Upper lobe of right lung (tissue), 1 donor: ENCODE measurements at regions not wholly inside any gene's neighbourhood (a gene's known extent, or its start where the extent isn't known, plus 50 kb on each side); places are given as distances from the start of the nearest gene placed in this dataset.

Source experiments
- ATAC-seq: fragments of 200-7000 bp; cut with Tn5 transposase; one replicate; pipeline ENCODE4 v1.9.1; 2020; ENCODE audit warnings: mild to moderate bottlenecking, moderate library complexity
- DNase-seq: peaks from one replicate; pipeline ENCODE4 v3.0.0-alpha.2; 2020
- H3K27ac ChIP-seq: fragments of 200-600 bp; one replicate; pipeline ENCODE4 v1.8.0; 2022
- H3K27me3 ChIP-seq: fragments of 200-600 bp; one replicate; pipeline ENCODE4 v1.8.0; 2022; ENCODE audit warnings: mild to moderate bottlenecking
- H3K36me3 ChIP-seq: fragments of 200-600 bp; one replicate; pipeline ENCODE4 v1.8.0; 2022
- H3K4me1 ChIP-seq: fragments of 200-600 bp; one replicate; pipeline ENCODE4 v1.8.0; 2022
- H3K4me3 ChIP-seq: fragments of 200-600 bp; one replicate; pipeline ENCODE4 v1.8.0; 2022; ENCODE audit warnings: mild to moderate bottlenecking
- H3K9me3 ChIP-seq: fragments of 200-600 bp; one replicate; pipeline ENCODE4 v1.8.0; 2022
- CTCF ChIP-seq: fragments of 200-600 bp; IDR thresholded peaks from one replicate; pipeline ENCODE4 v1.8.0; 2022; ENCODE audit warnings: antibody characterized with exemption
- intact Hi-C: fragments of 100-400 bp; cut with DNase I; formaldehyde crosslinking; loops from one replicate; pipeline ENCODE4 v1.11.0; 2022
- donor health status: DM: no; HTN: yes; CAD: no; lungs with severe emphysema.

GRCh38 chr2:48183276-48183675 is 131.2 kb upstream of the FOXN2 start:
- Histone ChIP-seq H3K4me1 (no peaks in the 10 kb centered on the region), H3K4me3 (no peak overlapping the region), H3K9me3 (no peaks in the 10 kb centered on the region), H3K27me3 (no peaks in the 10 kb centered on the region), H3K27ac (no peak overlapping the region), H3K36me3 (no peaks in the 10 kb centered on the region)
- DNase-seq (no peak), ATAC-seq (no peak)
- no peak for TF ChIP-seq CTCF
- intact Hi-C loops = no loop called here

- TF ChIP-seq CTCF = no peak
- Histone ChIP-seq H3K4me3 (no peak overlapping the region), H3K9me3 (no peaks in the 10 kb centered on the region)
Observed at GRCh38 chr2:48183991-48184390, 130.5 kb upstream of the FOXN2 start.

GRCh38 chr2:48187503-48187902 is 127.0 kb upstream of the FOXN2 start:
- TF ChIP-seq CTCF = no peak
- Histone ChIP-seq H3K27me3 (no peaks in the 10 kb centered on the region), H3K9me3 (no peaks in the 10 kb centered on the region), H3K4me1 (no peaks in the 10 kb centered on the region), H3K4me3 (no peak overlapping the region), H3K36me3 (no peaks in the 10 kb centered on the region), H3K27ac (no peak overlapping the region)
- intact Hi-C loops = no loop called here
- ATAC-seq = no peak
- DNase-seq = no peak

More at GRCh38 chr2:48183991-48184390, 130.5 kb upstream of the FOXN2 start:
- DNase-seq = no peak
- H3K27me3 ChIP-seq = no peaks in the 10 kb centered on the region
- ATAC-seq = no peak
- H3K4me1 ChIP-seq = no peaks in the 10 kb centered on the region
- H3K36me3 ChIP-seq = no peaks in the 10 kb centered on the region
- H3K27ac ChIP-seq = no peak overlapping the region
- intact Hi-C loops = no loop called here

- Histone ChIP-seq H3K27ac (no peak overlapping the region), H3K9me3 (no peaks in the 10 kb centered on the region), H3K4me1 (no peaks in the 10 kb centered on the region), H3K36me3 (no peaks in the 10 kb centered on the region), H3K4me3 (no peak overlapping the region), H3K27me3 (no peaks in the 10 kb centered on the region)
- peak; percentile 93 for ATAC-seq
- DNase-seq = no peak
- TF ChIP-seq CTCF = no peak
- intact Hi-C loops = no loop called here
Observed at GRCh38 chr2:48189552-48190228, 124.8 kb upstream of the FOXN2 start.

- H3K9me3 ChIP-seq = no peaks in the 10 kb centered on the region
- TF ChIP-seq CTCF = no peak
Observed at GRCh38 chr2:48190230-48190629, 124.3 kb upstream of the FOXN2 start.

GRCh38 chr2:48194641-48195040 is 119.8 kb upstream of the FOXN2 start:
- ATAC-seq = no peak
- Histone ChIP-seq H3K27me3 (no peaks in the 10 kb centered on the region), H3K4me3 (no peak overlapping the region), H3K27ac (no peak overlapping the region), H3K9me3 (no peaks in the 10 kb centered on the region), H3K36me3 (no peaks in the 10 kb centered on the region), H3K4me1 (peaks cover 4% of the 10 kb centered on the region)
- intact Hi-C loops = no loop called here
- no peak for TF ChIP-seq CTCF
- DNase-seq = no peak

More at GRCh38 chr2:48190230-48190629, 124.3 kb upstream of the FOXN2 start:
- no peak for DNase-seq
- no peaks in the 10 kb centered on the region for H3K4me1 ChIP-seq
- H3K27ac ChIP-seq = no peak overlapping the region
- no peak overlapping the region for H3K4me3 ChIP-seq
- no peak for ATAC-seq
- H3K27me3 ChIP-seq = no peaks in the 10 kb centered on the region
- no peaks in the 10 kb centered on the region for H3K36me3 ChIP-seq
- intact Hi-C loops = no loop called here
